GM21619 (cell line): ENCODE measurements at regions not wholly inside any gene's neighbourhood (a gene's known extent, or its start where the extent isn't known, plus 50 kb on each side); places are given as distances from the start of the nearest gene placed in this dataset.
A peak's percentile ranks its signal among the peaks of the same experiment; 100 is the strongest.
"Not testable (repeated sequence)": the region's sequence is repeated elsewhere in the genome, so short reads cannot be mapped to it uniquely, and the experiment has no call there.

Source experiments
- ATAC-seq: cut with Tn5 transposase; IDR thresholded peaks from one replicate; pipeline ENCODE4 v1.9.1; 2021; ENCODE audit not compliant: unreplicated experiment

GRCh38 chr1:143785883-143786282 lies 185.9 kb downstream of the FAM72C start:
- not testable (repeated sequence) for ATAC-seq

- ATAC-seq = not testable (repeated sequence)
Measured at GRCh38 chr1:143784239-143784882, 187.4 kb downstream of the FAM72C start.

- not testable (repeated sequence) for ATAC-seq
Measured at GRCh38 chr1:143778178-143778577, 193.6 kb downstream of the FAM72C start.

GRCh38 chr1:143764831-143765230 lies 207.0 kb downstream of the FAM72C start:
- ATAC-seq = not testable (repeated sequence)

- ATAC-seq = not testable (repeated sequence)
Measured at GRCh38 chr1:143760366-143760765, 211.4 kb downstream of the FAM72C start.

GRCh38 chr1:143755961-143756360 lies 215.8 kb downstream of the FAM72C start:
- ATAC-seq = not testable (repeated sequence)

- ATAC-seq = no peak
Measured at GRCh38 chr1:143748906-143749305, 222.9 kb downstream of the FAM72C start.

GRCh38 chr1:143736562-143736961 lies 235.2 kb downstream of the FAM72C start:
- ATAC-seq = no peak

GRCh38 chr1:143735764-143736461 lies 235.9 kb downstream of the FAM72C start:
- no peak for ATAC-seq

GRCh38 chr1:143734261-143734660 lies 237.5 kb downstream of the FAM72C start:
- ATAC-seq = not testable (repeated sequence)

GRCh38 chr1:143730890-143731289 lies 240.9 kb downstream of the FAM72C start:
- ATAC-seq = not testable (repeated sequence)

GRCh38 chr1:143729449-143730111 lies 242.2 kb downstream of the FAM72C start:
- peak; percentile 59 for ATAC-seq

- ATAC-seq = peak; percentile 96
Measured at GRCh38 chr1:143728802-143729448, 242.9 kb downstream of the FAM72C start.

- ATAC-seq = no peak
Measured at GRCh38 chr1:143727263-143727662, 244.5 kb downstream of the FAM72C start.

- ATAC-seq = no peak
Measured at GRCh38 chr1:143721024-143721373, 250.8 kb downstream of the FAM72C start.

- ATAC-seq = no peak
Measured at GRCh38 chr1:143720087-143721023, 251.4 kb downstream of the FAM72C start.

GRCh38 chr1:143718524-143718923 lies 253.3 kb downstream of the FAM72C start:
- ATAC-seq = no peak

GRCh38 chr1:143718021-143718420 lies 253.8 kb downstream of the FAM72C start:
- ATAC-seq = no peak

GRCh38 chr1:143717434-143717833 lies 254.4 kb downstream of the FAM72C start:
- no peak for ATAC-seq

GRCh38 chr1:143714913-143715312 lies 256.9 kb downstream of the FAM72C start:
- ATAC-seq = not testable (repeated sequence)
